ENCODE measurements at regions not wholly inside any gene's neighbourhood (a gene's known extent, or its start where the extent isn't known, plus 50 kb on each side); places are given as distances from the start of the nearest gene placed in this dataset.

- 0 out of 2 replicates have a peak, but pooled peaks have one; percentile 13 for TF ChIP-seq ZNF239 (tag by site-specific recombination; IDR thresholded peaks at IDR 0.05)
- 0 out of 2 replicates have a peak, but pooled peaks have one; percentile 40 for TF ChIP-seq ZNF571 (tag by site-specific recombination; IDR thresholded peaks at IDR 0.05)
- no peak for TF ChIP-seq ZBTB49 (tag by site-specific recombination; IDR thresholded peaks at IDR 0.05; ENCODE audit: low read depth)
- no peak for TF ChIP-seq YY1 (tag by site-specific recombination; IDR thresholded peaks at IDR 0.05)
- no peak for TF ChIP-seq ZNF112 (tag by site-specific recombination; IDR thresholded peaks at IDR 0.05)
- no peak for TF ChIP-seq ZNF843 (tag by site-specific recombination; IDR thresholded peaks at IDR 0.05)
- peak; percentile 81 for TF ChIP-seq ZSCAN4 (tag by site-specific recombination; IDR thresholded peaks at IDR 0.05)
- TF ChIP-seq ZNF585B (tag by site-specific recombination; IDR thresholded peaks at IDR 0.05) = no peak
- TF ChIP-seq ZNF48 (tag by site-specific recombination; IDR thresholded peaks at IDR 0.05) = no peak
- no peak for TF ChIP-seq ZBTB6 (tag by site-specific recombination; IDR thresholded peaks at IDR 0.05)
- no peak for TF ChIP-seq ZXDB (tag by site-specific recombination; IDR thresholded peaks at IDR 0.05)
- TF ChIP-seq ZNF544 (tag by site-specific recombination; IDR thresholded peaks at IDR 0.05) = 0 out of 2 replicates have a peak, but pooled peaks have one; percentile 16
- TF ChIP-seq ZFP41 (tag by site-specific recombination; IDR thresholded peaks at IDR 0.05; ENCODE audit: borderline replicate concordance) = no peak
- TF ChIP-seq CTCF (tag by site-specific recombination; IDR thresholded peaks at IDR 0.05) = 0 out of 2 replicates have a peak, but pooled peaks have one; percentile 8
- peak; percentile 69; the same call in 1 of the 2 replicates for TF ChIP-seq ZNF155 (tag by site-specific recombination; IDR thresholded peaks at IDR 0.05)
- TF ChIP-seq ZNF473 (tag by site-specific recombination; IDR thresholded peaks at IDR 0.05) = 0 out of 2 replicates have a peak, but pooled peaks have one; percentile 23
Measured at GRCh38 chr21:39012326-39013230, 170.7 kb downstream of the PSMG1 start (continued).

GRCh38 chr21:39011911-39012310 lies 171.3 kb downstream of the PSMG1 start:
- POLR2A ChIA-PET = no interaction called here
- H3K9me3 ChIP-seq (ENCODE audit: control insufficient read depth, insufficient read depth, low read depth, low read length) = no peaks in the 10 kb centered on the region
- CTCF ChIA-PET = interaction anchor here (0.6 to 1.0 kb wide), 3 partner anchors 18 to 1865 kb away, joined by 3 to 5 read pairs (median 3); no protein-coding TSS in a partner anchor
- H3K4me3 ChIP-seq (ENCODE audit: low read depth, low read length) = no peak overlapping the region
- H3K4me1 ChIP-seq (ENCODE audit: control insufficient read depth, insufficient read depth, low read length) = no peaks in the 10 kb centered on the region
- H3K36me3 ChIP-seq (ENCODE audit: control insufficient read depth in 2 of 2, insufficient read depth in 1 of 2, low read length in 2 of 2) = no peaks in the 10 kb centered on the region
- H3K27ac ChIP-seq (ENCODE audit: extremely low read depth, low read depth, low read length) = no peak overlapping the region
- TF ChIP-seq ZNF639 (tag by site-specific recombination; IDR thresholded peaks at IDR 0.05) (no peak), ZNF596 (tag by site-specific recombination; IDR thresholded peaks at IDR 0.05) (no peak), ELK4 (IDR thresholded peaks at IDR 0.05; ENCODE audit: borderline replicate concordance, low read depth, low read length) (no peak), HOXA7 (CRISPR knock-in tag; IDR thresholded peaks at IDR 0.05; ENCODE audit: borderline replicate concordance) (no peak), OVOL3 (tag by site-specific recombination; IDR thresholded peaks at IDR 0.05) (no peak), ZNF2 (tag by site-specific recombination; IDR thresholded peaks at IDR 0.05) (no peak), ZNF571 (tag by site-specific recombination; IDR thresholded peaks at IDR 0.05) (no peak), PBX3 (CRISPR knock-in tag; IDR thresholded peaks at IDR 0.05) (no peak), BCL6B (tag by site-specific recombination; IDR thresholded peaks at IDR 0.05) (no peak)
